Loucy (cell line): ENCODE measurements at regions not wholly inside any gene's neighbourhood (a gene's known extent, or its start where the extent isn't known, plus 50 kb on each side); places are given as distances from the start of the nearest gene placed in this dataset.

Experiments
- H2AFZ ChIP-seq: fragments of 200-600 bp; sonication (generic); 2 replicates; pipeline ENCODE4 v1.6.0; 2016; ENCODE audit warnings: antibody characterized with exemption, mild to moderate bottlenecking, low read length, moderate library complexity
- H3F3A ChIP-seq: fragments of 200-600 bp; 2 replicates; pipeline ENCODE4 v1.6.0; 2016; ENCODE audit warnings: antibody characterized with exemption, low read depth, mild to moderate bottlenecking
- H3K27me3 ChIP-seq: fragments of 200-600 bp; sonication (generic); 2 replicates; pipeline ENCODE4 v1.6.1; 2014; ENCODE audit warnings: low read length, mild to moderate bottlenecking; ENCODE audit not compliant: insufficient read depth, poor library complexity, severe bottlenecking
- H3K36me3 ChIP-seq: fragments of 200-600 bp; sonication (generic); 2 replicates; pipeline ENCODE4 v1.6.1; 2016; ENCODE audit warnings: low read length; ENCODE audit not compliant: insufficient read depth
- H3K4me1 ChIP-seq: fragments of 200-600 bp; sonication (generic); 2 replicates; pipeline ENCODE4 v1.5.1; 2014; ENCODE audit warnings: low read length, mild to moderate bottlenecking; ENCODE audit not compliant: insufficient read depth, poor library complexity, severe bottlenecking
- H3K4me2 ChIP-seq: fragments of 200-600 bp; sonication (generic); 2 replicates; pipeline ENCODE4 v1.6.0; 2014; ENCODE audit warnings: antibody characterized with exemption, low read length, low read depth, mild to moderate bottlenecking; ENCODE audit not compliant: poor library complexity, severe bottlenecking
- H3K4me3 ChIP-seq: fragments of 200-600 bp; sonication (generic); 2 replicates; pipeline ENCODE4 v1.5.1; 2014; ENCODE audit warnings: low read length, mild to moderate bottlenecking, mixed read lengths; ENCODE audit not compliant: poor library complexity, severe bottlenecking
- H3K79me2 ChIP-seq: fragments of 200-600 bp; sonication (generic); 2 replicates; pipeline ENCODE4 v1.6.1; 2014; ENCODE audit warnings: low read length; ENCODE audit not compliant: insufficient read depth
- H3K9ac ChIP-seq: fragments of 200-600 bp; sonication (generic); 2 replicates; pipeline ENCODE4 v1.6.0; 2014; ENCODE audit warnings: mild to moderate bottlenecking, low read depth, low read length, moderate library complexity; ENCODE audit not compliant: poor library complexity, severe bottlenecking
- H3K9me2 ChIP-seq: fragments of 200-600 bp; sonication (generic); replicated peaks from 2 replicates; pipeline ENCODE4 v1.6.1; 2016; ENCODE audit warnings: low read depth, low read length, mixed read lengths
- H3K9me3 ChIP-seq: fragments of 200-600 bp; sonication (generic); 2 replicates; pipeline ENCODE4 v1.6.1; 2014; ENCODE audit warnings: mild to moderate bottlenecking, antibody characterized with exemption, low read length, low read depth; ENCODE audit not compliant: insufficient read depth
- H4K20me1 ChIP-seq: fragments of 200-600 bp; sonication (generic); 2 replicates; pipeline ENCODE4 v1.6.0; 2014; ENCODE audit warnings: antibody characterized with exemption, low read length, mild to moderate bottlenecking; ENCODE audit not compliant: insufficient read depth, poor library complexity, severe bottlenecking
- EZH2phosphoT487 ChIP-seq: fragments of 200-600 bp; IDR thresholded peaks from 2 replicates; pipeline ENCODE4 v1.6.1; 2018; ENCODE audit warnings: antibody characterized with exemption, mild to moderate bottlenecking, moderate library complexity, borderline replicate concordance
- TF ChIP-seq, protein P1 (sequence below): fragments of 200-600 bp; sonication (generic); conservative IDR thresholded peaks from 2 replicates; pipeline ENCODE4 v1.5.1; 2014; ENCODE audit warnings: mild to moderate bottlenecking, antibody characterized with exemption, low read length

DNA sequence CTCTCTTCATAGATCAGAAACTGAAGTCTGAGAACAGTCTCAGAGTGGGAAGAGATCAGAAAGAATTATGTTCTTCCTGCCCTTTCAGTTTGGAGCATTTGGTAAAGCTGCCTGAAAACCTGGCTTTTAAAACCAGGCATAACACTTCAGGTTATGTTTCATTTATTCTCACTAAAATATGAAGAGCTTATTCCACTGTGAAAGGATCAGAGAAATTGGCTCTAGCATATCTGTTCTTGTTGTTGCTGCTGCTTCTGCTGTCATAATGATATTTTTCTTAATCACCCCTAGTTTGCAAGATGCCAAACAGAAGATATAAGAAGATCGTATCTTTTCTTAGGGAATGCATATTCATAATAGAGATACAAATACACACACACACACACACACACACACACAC lies 476.9 kb downstream of the XIRP2 start:
- H3K4me1 ChIP-seq = no peaks in the 10 kb centered on the region
- H3K9me3 ChIP-seq = no peaks in the 10 kb centered on the region
- H3K9me2 ChIP-seq = no peaks in the 10 kb centered on the region
- no peaks in the 10 kb centered on the region for H3K27me3 ChIP-seq
- H4K20me1 ChIP-seq = no peaks in the 10 kb centered on the region
- no peaks in the 10 kb centered on the region for H3K36me3 ChIP-seq
- H2AFZ ChIP-seq = no peak overlapping the region
- no peak overlapping the region for H3K4me3 ChIP-seq
- TF ChIP-seq, protein P1, sequence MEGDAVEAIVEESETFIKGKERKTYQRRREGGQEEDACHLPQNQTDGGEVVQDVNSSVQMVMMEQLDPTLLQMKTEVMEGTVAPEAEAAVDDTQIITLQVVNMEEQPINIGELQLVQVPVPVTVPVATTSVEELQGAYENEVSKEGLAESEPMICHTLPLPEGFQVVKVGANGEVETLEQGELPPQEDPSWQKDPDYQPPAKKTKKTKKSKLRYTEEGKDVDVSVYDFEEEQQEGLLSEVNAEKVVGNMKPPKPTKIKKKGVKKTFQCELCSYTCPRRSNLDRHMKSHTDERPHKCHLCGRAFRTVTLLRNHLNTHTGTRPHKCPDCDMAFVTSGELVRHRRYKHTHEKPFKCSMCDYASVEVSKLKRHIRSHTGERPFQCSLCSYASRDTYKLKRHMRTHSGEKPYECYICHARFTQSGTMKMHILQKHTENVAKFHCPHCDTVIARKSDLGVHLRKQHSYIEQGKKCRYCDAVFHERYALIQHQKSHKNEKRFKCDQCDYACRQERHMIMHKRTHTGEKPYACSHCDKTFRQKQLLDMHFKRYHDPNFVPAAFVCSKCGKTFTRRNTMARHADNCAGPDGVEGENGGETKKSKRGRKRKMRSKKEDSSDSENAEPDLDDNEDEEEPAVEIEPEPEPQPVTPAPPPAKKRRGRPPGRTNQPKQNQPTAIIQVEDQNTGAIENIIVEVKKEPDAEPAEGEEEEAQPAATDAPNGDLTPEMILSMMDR = no peak
- TF ChIP-seq EZH2phosphoT487 = no peak
- no peak overlapping the region for H3K9ac ChIP-seq
- H3K79me2 ChIP-seq = no peaks in the 10 kb centered on the region
- H3F3A ChIP-seq = no peaks in the 10 kb centered on the region
- H3K4me2 ChIP-seq = no peak overlapping the region

DNA sequence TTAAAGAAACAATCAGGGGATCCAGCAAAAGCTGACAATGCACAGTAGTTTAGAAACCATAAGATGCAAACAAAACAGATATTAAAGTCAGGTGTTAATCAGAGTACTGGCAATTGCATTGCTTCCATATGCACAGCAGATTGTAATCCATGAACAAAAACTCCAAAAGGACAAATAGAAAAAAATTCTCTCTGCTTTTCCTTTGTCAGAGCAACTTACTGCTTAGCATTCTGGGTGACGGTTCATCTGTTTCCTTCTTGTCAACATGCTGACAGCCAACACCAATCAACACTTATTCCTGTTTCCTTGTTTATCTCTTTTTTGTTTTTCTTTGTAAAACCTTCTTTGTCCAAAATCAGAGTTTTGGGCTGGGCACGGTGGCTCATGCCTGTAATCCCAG lies 473.1 kb downstream of the XIRP2 start:
- TF ChIP-seq, protein P1 = no peak
- no peak for TF ChIP-seq EZH2phosphoT487
- no peaks in the 10 kb centered on the region for H3K4me1 ChIP-seq
- H3K79me2 ChIP-seq = no peaks in the 10 kb centered on the region
- H3K4me2 ChIP-seq = no peak overlapping the region
- H2AFZ ChIP-seq = no peak overlapping the region
- H3K9ac ChIP-seq = no peak overlapping the region
- no peaks in the 10 kb centered on the region for H3K27me3 ChIP-seq
- no peaks in the 10 kb centered on the region for H3F3A ChIP-seq
- H3K36me3 ChIP-seq = no peaks in the 10 kb centered on the region
- no peaks in the 10 kb centered on the region for H3K9me2 ChIP-seq
- H3K4me3 ChIP-seq = no peak overlapping the region
- H3K9me3 ChIP-seq = no peaks in the 10 kb centered on the region
- no peaks in the 10 kb centered on the region for H4K20me1 ChIP-seq

DNA sequence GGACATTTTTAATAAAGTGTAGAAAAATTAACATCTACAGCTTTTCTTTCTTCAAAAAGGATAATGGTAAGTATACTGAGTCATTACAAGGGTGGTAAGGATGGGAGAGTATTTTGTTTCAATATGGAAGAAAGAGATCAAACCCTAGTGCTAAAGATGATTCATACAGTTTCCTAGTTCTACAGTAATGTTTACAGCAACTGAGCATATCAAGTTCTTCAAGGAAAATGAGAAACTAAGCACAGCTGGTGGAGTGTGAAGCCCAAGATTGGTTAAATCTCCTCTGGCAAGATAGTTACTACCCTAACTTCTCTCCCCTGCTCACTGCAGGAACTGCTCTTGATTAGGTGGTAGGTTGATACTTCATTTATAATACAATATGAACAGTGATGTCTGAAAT lies 467.5 kb downstream of the XIRP2 start:
- Histone ChIP-seq H3K36me3 (no peaks in the 10 kb centered on the region), H3K9me3 (no peaks in the 10 kb centered on the region), H3K9me2 (no peaks in the 10 kb centered on the region), H4K20me1 (no peaks in the 10 kb centered on the region), H3K4me2 (no peak overlapping the region), H3K27me3 (no peaks in the 10 kb centered on the region), H3K9ac (no peak overlapping the region), H3K4me1 (no peaks in the 10 kb centered on the region), H3K79me2 (no peaks in the 10 kb centered on the region), H3F3A (no peaks in the 10 kb centered on the region), H2AFZ (no peak overlapping the region), H3K4me3 (no peak overlapping the region)
- TF ChIP-seq, protein P1 = no peak
- no peak for TF ChIP-seq EZH2phosphoT487
